Panc1 (cell line): ENCODE measurements at regions not wholly inside any gene's neighbourhood (a gene's known extent, or its start where the extent isn't known, plus 50 kb on each side); places are given as distances from the start of the nearest gene placed in this dataset.

ENCODE experiments used
- CTCF ChIP-seq: fragments of 450-650 bp; IDR thresholded peaks from 2 replicates; pipeline ENCODE4 v1.5.1; 2017; ENCODE audit warnings: mild to moderate bottlenecking
- TF ChIP-seq, protein P1 (sequence below), 2 experiments: IDR thresholded peaks; 2 replicates each; pipeline ENCODE4 v1.6.1; 2011 to 2012; ENCODE audit warnings: low read depth in 2 of 2, control low read depth in 1 of 2, low read length in 1 of 2, mild to moderate bottlenecking in 1 of 2, moderate library complexity in 1 of 2; ENCODE audit not compliant: insufficient read depth in 1 of 2

GRCh38 chr4:134862116-134862515 is 660.5 kb upstream of the PABPC4L start:
- no peak for TF ChIP-seq CTCF
- TF ChIP-seq, protein P1, sequence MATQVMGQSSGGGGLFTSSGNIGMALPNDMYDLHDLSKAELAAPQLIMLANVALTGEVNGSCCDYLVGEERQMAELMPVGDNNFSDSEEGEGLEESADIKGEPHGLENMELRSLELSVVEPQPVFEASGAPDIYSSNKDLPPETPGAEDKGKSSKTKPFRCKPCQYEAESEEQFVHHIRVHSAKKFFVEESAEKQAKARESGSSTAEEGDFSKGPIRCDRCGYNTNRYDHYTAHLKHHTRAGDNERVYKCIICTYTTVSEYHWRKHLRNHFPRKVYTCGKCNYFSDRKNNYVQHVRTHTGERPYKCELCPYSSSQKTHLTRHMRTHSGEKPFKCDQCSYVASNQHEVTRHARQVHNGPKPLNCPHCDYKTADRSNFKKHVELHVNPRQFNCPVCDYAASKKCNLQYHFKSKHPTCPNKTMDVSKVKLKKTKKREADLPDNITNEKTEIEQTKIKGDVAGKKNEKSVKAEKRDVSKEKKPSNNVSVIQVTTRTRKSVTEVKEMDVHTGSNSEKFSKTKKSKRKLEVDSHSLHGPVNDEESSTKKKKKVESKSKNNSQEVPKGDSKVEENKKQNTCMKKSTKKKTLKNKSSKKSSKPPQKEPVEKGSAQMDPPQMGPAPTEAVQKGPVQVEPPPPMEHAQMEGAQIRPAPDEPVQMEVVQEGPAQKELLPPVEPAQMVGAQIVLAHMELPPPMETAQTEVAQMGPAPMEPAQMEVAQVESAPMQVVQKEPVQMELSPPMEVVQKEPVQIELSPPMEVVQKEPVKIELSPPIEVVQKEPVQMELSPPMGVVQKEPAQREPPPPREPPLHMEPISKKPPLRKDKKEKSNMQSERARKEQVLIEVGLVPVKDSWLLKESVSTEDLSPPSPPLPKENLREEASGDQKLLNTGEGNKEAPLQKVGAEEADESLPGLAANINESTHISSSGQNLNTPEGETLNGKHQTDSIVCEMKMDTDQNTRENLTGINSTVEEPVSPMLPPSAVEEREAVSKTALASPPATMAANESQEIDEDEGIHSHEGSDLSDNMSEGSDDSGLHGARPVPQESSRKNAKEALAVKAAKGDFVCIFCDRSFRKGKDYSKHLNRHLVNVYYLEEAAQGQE (IDR thresholded peaks at IDR 0.05; ENCODE audit: insufficient read depth in 1 of 2, low read depth in 2 of 2, low read length in 1 of 2), result no peak
